Iris pigment epithelial cell (primary cell): ENCODE measurements at regions not wholly inside any gene's neighbourhood (a gene's known extent, or its start where the extent isn't known, plus 50 kb on each side); places are given as distances from the start of the nearest gene placed in this dataset.
A peak's percentile ranks its signal among the peaks of the same experiment; 100 is the strongest.

ENCODE experiments used
- DNase-seq: peaks from one replicate; pipeline ENCODE4 v3.0.0-alpha.2; 2011; ENCODE audit warnings: low read depth

DNA sequence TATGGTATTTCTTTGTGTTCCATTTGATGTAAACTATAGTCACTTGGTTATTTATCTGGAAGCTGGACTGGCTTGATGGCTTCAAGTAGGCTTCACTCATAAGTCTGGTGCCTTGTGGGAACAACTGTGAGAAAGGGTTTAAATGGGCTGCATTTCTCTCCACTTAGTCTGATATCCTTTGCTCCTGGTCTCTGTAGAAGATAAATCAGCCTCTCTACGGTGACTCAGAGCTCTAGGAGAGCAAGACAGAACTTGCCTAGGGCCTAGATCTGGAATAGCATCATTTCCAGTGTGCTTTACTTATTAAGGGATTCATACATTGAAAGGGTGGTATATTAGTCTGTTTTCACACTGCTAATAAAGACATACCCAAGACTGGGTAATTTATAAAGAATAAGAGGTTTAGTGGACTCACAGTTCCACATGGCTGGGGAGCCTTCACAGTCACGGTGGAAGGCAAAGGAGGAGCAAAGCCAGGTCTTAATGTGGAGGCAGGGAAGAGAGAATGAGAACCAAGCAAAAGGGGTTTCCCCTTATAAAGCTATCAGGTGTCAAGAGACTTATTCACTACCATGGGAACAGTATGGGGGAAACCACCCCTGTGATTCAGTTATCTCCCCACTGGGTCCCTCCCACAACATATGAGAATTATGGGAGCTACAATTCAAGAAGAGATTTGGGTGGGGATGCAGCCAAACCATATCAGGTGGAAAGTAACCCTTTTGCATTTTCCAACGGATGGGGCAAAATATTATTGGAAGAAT, 1746.4 kb upstream of the PCDH7 start:
- peak; percentile 43 for DNase-seq

- no peak for DNase-seq
Observed at GRCh38 chr4:28976369-28976768, 1743.8 kb upstream of the PCDH7 start.

GRCh38 chr4:29002151-29002550, 1718.0 kb upstream of the PCDH7 start:
- DNase-seq, result no peak

DNA sequence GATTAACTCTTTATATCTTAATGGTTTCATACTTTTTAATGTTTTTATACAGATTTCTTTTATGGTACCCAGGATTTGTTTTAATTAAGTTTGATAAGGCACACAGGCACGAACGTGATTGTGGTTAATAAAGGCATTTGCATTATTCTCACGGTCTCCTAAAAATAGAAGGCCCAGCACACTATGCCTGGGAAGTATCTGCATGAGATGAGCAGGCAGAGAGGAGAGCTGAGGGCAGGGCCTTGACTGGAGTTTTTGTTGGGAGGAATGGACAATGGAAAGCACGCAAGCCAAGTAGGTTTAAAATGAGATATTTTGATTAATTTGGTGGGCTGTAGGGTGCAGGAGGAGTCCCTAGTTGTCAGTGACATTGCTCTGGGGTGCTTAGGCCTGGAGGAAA, 1714.3 kb upstream of the PCDH7 start:
- no peak for DNase-seq

- DNase-seq, result no peak
Observed at GRCh38 chr4:29009908-29010307, 1710.3 kb upstream of the PCDH7 start.

- no peak for DNase-seq
Observed at GRCh38 chr4:29013341-29013740, 1706.8 kb upstream of the PCDH7 start.

GRCh38 chr4:29014555-29014954, 1705.6 kb upstream of the PCDH7 start:
- no peak for DNase-seq

GRCh38 chr4:29033703-29034102, 1686.5 kb upstream of the PCDH7 start:
- DNase-seq, result no peak

- DNase-seq, result no peak
Observed at GRCh38 chr4:29037501-29037900, 1682.7 kb upstream of the PCDH7 start.

DNA sequence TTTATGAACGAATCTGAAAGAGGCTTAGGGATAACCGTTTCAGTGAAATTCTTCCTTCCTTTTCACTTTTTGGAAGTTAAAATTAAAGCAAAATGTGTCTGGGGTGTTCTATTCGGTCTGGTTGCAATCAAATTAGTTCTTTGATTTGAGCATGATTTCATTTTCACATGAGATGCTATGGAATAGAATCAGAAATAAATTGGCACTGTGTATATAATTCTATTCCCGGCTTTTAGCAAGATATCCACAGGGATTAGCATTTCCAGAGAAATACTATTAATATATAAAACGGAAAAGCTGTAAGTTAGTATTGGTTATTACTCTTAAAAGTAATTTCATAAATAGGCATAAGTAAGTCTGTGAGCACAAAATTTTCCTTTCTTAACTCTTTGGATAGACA, 1676.8 kb upstream of the PCDH7 start:
- DNase-seq, result no peak

DNA sequence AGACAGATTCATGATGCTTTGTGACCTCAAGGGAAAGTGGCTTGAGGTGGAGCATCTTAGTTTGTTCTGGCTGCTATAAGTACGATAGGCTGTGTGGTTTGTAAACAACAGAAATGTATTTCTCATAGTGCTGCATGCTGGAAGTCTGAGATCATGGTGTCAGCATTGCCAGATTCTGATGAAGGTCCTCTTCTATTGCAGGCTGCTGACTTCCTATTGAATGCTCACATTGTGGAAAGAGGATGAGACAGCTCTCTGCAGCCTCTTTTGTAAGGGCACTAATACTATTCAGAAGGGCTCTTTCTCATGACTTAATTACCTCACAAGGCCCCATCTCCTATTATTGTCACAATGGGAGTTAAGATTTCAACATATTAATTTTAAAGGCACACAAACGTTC, 1674.0 kb upstream of the PCDH7 start:
- DNase-seq, result peak; percentile 86

DNA sequence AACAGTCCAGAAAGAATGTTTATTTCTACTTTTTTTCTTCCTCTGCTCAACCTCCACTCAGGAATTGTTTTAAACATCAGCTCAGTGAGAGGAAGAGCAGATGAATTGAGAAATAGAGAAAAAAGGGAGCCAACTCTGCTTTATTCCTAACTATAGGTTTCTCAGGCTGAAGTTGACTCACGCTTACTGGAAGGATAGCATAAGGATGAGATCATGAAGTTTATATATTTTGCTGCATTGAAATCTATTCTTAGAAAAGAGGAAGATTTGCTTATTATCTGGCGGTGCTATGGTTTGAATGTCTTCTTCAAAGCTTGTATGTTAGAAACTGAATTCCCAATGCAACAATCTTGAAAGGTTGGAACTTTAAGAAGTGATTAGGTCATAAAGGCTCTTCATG, 1673.4 kb upstream of the PCDH7 start:
- peak; percentile 83 for DNase-seq

- DNase-seq, result no peak
Observed at GRCh38 chr4:29047341-29048041, 1672.7 kb upstream of the PCDH7 start.

- peak; percentile 76 for DNase-seq
Observed at GRCh38 chr4:29051381-29051965, 1668.7 kb upstream of the PCDH7 start.

DNA sequence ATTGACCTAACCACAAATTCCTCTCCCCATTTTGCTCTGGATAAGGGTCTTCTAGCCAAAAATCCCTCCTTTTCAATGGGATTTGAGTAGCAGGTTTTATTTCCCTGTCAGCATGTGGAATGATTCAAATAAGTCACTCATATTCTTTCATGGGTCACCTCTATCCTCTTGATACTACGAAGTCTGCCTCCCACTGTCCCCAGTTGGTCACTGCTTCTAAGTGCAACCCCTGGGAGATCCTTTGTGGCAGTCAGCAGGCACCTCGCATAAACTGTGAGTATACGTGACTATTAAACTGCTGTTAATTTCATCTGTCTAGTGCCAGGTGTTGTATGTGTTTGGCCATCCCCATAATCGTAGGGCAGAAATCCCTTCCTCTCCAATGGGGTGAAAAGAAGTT, 1667.9 kb upstream of the PCDH7 start:
- no peak for DNase-seq

GRCh38 chr4:29058531-29058930, 1661.6 kb upstream of the PCDH7 start:
- peak; percentile 22 for DNase-seq

DNA sequence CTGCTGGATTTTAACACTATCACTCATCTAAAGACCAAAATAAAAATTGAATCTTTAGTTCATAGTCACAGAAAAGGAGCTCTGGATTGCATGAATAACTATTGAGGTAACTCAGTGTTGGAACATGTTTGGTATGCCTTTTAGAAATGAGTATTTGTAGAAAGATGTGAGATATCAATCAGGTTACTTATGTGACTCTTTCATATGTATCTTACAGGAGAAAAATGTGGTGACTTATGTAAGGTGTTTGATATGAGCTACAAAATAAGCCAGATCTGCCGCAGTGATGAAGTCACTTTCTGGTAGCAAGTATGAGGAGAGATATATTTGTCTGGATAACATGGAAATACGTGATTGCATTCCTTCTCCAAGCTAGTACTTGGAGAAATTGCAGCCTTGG, 1653.3 kb upstream of the PCDH7 start:
- no peak for DNase-seq

DNA sequence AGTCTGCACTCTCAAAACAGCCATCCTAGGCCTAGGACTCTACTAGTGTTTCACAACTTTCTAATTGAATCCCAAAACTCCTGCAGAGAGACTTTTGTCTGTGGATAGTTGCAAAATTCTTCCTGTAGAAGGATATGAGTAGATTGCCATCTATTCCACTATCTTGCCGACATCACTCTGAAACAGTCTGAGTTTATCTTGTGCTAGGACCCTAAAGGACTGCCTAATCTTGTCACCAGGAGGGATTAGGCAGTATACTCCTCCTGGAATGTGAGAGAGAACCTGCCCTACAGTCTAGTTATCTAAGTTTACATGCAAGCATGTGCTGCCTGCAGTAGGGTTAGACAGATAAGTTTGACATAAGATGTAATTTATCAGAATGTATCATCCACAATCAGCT, 1646.6 kb upstream of the PCDH7 start:
- DNase-seq, result no peak

- no peak for DNase-seq
Observed at GRCh38 chr4:29075366-29075765, 1644.8 kb upstream of the PCDH7 start.

GRCh38 chr4:29079260-29079659, 1640.9 kb upstream of the PCDH7 start:
- no peak for DNase-seq

- peak; percentile 15 for DNase-seq
Observed at GRCh38 chr4:29081234-29081955, 1638.8 kb upstream of the PCDH7 start.

GRCh38 chr4:29082684-29083083, 1637.5 kb upstream of the PCDH7 start:
- DNase-seq, result no peak

DNA sequence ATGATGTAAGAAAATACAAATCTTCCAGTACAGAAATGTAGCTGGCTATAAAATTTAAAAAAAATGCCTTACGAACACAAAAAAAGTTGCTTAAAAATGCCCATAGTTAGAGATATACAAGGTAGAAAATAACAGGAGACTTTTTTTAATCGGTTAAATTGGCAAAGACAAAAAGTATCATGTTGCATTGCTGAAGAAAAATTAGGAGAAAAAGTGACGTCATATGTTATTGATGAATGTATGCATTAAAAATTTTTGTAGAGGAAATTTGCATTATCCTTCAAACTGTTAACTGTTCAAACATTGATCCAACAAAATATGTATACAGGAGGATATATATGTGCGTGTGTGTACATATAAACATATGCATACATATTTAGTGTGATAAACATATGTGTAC, 1634.4 kb upstream of the PCDH7 start:
- DNase-seq, result no peak
